ENCODE measurements at regions not wholly inside any gene's neighbourhood (a gene's known extent, or its start where the extent isn't known, plus 50 kb on each side); places are given as distances from the start of the nearest gene placed in this dataset.

DNA sequence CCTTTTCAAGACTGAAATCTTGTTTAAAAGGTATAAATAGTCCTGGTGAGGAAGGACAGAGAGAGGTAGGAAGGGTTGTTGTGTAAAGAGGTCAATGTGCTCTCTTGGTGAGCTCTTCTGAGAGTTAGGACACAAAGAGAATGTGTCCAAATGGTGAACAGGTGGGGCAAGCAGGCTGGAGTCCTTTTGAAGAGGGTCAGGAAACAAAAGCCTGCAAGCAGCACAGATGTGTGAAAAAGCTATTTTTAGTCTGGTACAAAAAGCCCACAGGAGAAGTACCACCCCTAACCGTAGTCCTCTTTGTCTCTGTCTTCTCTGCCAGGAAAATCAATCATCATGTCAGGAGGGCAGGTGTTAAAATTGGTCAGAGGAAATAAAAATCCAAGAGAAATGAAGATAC, 54.4 kb upstream of the SYN3 start:
- no peak for DNase-seq (ENCODE audit: low spot score)
- in situ Hi-C loops (cut with MboI; ENCODE audit: low pct_unique_long_range_greater_than_20kb, low sequenced_read_pairs, unreplicated experiment), result no loop called here
- TF ChIP-seq, protein P1, sequence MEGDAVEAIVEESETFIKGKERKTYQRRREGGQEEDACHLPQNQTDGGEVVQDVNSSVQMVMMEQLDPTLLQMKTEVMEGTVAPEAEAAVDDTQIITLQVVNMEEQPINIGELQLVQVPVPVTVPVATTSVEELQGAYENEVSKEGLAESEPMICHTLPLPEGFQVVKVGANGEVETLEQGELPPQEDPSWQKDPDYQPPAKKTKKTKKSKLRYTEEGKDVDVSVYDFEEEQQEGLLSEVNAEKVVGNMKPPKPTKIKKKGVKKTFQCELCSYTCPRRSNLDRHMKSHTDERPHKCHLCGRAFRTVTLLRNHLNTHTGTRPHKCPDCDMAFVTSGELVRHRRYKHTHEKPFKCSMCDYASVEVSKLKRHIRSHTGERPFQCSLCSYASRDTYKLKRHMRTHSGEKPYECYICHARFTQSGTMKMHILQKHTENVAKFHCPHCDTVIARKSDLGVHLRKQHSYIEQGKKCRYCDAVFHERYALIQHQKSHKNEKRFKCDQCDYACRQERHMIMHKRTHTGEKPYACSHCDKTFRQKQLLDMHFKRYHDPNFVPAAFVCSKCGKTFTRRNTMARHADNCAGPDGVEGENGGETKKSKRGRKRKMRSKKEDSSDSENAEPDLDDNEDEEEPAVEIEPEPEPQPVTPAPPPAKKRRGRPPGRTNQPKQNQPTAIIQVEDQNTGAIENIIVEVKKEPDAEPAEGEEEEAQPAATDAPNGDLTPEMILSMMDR (IDR thresholded peaks at IDR 0.05; ENCODE audit: extremely low read depth, insufficient read depth, missing control alignments), result no peak

DNA sequence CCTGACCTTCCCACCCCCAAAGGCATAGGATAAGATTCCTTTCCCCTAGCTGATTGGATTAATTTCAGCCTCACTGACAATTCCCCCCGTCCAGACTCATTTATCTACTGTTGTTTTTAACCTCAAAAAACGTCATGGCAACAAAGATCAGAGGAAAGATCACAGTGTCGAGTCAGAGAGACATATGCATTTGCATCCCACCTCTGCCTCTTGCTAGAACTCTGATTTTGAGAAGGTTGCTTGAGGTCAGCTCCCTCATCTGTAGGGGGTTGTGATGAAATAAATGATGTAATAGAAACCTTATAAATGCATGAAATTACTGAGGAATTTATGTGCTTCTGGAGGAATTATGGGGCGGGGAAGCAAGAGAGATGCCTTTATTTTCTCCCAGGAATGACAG, 53.3 kb upstream of the SYN3 start:
- no peak for DNase-seq (ENCODE audit: low spot score)
- TF ChIP-seq, protein P1 (IDR thresholded peaks at IDR 0.05; ENCODE audit: extremely low read depth, insufficient read depth, missing control alignments), result no peak
- in situ Hi-C loops (cut with MboI; ENCODE audit: low pct_unique_long_range_greater_than_20kb, low sequenced_read_pairs, unreplicated experiment), result no loop called here

DNA sequence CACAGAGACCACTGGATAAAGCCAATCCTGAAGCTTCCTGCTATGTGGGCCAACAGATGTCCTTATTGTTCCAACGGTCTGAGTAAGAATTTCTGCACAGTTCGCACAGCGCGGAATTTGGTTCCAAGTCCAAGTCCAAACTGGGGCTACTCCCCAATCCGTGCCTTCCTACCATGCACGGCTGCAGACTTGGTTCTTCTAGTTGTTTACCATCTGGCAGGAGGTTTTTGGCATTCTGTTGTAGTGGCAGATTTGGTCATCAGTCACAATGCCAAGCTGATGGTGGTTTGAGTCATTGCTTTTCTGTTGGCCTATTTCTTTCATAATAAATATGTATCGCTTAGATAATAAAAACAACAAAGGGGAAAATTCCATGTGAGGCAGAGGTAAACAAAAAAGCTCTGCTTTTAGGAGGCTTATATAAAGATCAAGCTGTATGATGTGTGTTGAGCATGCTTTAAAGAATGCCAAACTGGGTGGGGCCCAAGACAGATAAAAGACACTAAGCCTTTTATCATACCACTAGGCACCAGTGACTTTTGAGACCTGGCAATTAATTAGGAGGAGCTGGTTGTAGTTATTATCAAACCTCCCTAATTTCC, 52.5 kb upstream of the SYN3 start:
- DNase-seq (ENCODE audit: low spot score), result no peak
- TF ChIP-seq, protein P1 (IDR thresholded peaks at IDR 0.05; ENCODE audit: extremely low read depth, insufficient read depth, missing control alignments), result no peak
- in situ Hi-C loops (cut with MboI; ENCODE audit: low pct_unique_long_range_greater_than_20kb, low sequenced_read_pairs, unreplicated experiment), result no loop called here

DNA sequence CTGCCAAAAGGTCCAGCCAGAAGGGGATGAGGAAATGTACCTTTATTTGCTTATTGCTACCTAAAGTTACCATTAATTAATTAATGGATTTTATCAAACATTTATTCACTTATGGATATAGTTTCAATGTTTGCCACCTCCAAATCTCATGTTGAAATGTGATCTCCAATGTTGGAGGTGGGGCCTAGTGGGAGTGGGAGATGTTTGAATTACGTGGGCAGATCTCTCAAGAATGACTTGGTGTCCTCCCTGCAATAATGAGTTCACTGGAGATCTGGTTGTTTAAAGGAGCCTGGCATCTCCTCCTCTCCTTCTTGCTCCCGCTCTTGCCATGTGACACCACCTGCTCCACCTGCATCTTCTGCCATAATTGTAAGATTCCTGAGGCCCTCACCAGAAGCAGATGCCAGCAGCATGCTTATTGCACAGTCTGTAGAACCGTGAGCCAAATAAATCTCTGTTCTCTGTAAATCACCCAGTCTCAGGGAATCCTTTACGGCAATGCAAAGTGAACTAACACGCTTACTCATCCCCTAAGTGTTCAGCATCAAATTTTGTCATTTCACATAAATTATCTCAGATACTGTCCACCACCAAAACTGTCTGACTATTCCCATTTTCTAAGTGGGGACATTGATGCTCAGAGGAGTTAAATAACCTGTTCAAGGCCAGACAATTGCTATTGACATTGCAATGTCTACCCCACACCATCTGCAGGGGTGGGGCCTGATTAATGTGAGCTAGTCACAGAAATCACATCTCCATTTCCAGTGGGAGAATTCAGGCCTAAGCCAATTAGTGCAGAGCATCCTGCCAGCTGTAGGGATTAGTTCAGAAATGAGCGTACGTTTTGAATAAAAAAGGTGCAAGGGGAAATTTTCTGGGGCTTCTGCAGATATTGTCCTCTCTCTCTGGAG, 51.6 kb upstream of the SYN3 start:
- in situ Hi-C loops (cut with MboI; ENCODE audit: low pct_unique_long_range_greater_than_20kb, low sequenced_read_pairs, unreplicated experiment), result no loop called here
- TF ChIP-seq, protein P1 (IDR thresholded peaks at IDR 0.05; ENCODE audit: extremely low read depth, insufficient read depth, missing control alignments), result no peak
- DNase-seq (ENCODE audit: low spot score), result no peak

DNA sequence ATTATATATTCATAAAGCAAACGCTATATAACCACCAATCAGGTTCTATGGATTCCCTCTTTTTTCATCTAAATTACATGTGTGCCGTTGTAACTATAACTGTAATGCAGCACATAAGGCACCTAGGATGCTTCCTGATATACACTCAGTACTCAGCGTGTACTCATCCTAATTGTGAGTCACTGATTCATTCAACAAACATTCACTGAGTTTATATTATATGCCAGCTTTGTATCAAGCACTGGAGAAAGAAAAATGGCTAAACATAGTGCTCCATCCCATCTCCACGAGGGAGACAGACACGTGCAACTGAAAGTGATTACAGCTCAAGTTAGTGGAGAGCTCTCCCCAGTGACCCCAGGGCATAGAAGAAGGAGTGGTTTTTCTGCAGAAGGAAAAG, 49.9 kb upstream of the SYN3 start:
- in situ Hi-C loops (cut with MboI; ENCODE audit: low pct_unique_long_range_greater_than_20kb, low sequenced_read_pairs, unreplicated experiment), result no loop called here
- TF ChIP-seq, protein P1 (IDR thresholded peaks at IDR 0.05; ENCODE audit: extremely low read depth, insufficient read depth, missing control alignments), result no peak
- no peak for DNase-seq (ENCODE audit: low spot score)

All from GM13977 (cell line).